Type B pancreatic cell (in vitro differentiated cells): ENCODE measurements at regions not wholly inside any gene's neighbourhood (a gene's known extent, or its start where the extent isn't known, plus 50 kb on each side); places are given as distances from the start of the nearest gene placed in this dataset.
"Not testable (repeated sequence)": the region's sequence is repeated elsewhere in the genome, so short reads cannot be mapped to it uniquely, and the experiment has no call there.

Experiments used
- DNase-seq: peaks from one replicate; pipeline ENCODE4 v3.0.0; 2021; ENCODE audit warnings: mixed read lengths; ENCODE audit not compliant: unreplicated experiment; ENCODE audit errors: extremely low spot score
- H3K27ac Mint-ChIP-seq: 2 replicates; pipeline ENCODE4 v1.8.0; 2021; ENCODE audit warnings: mild to moderate bottlenecking, mixed read lengths
- H3K27me3 Mint-ChIP-seq: 2 replicates; pipeline ENCODE4 v1.8.0; 2021; ENCODE audit warnings: mixed read lengths
- H3K36me3 Mint-ChIP-seq: 2 replicates; pipeline ENCODE4 v1.8.0; 2021; ENCODE audit warnings: mixed read lengths
- H3K4me1 Mint-ChIP-seq: one replicate; pipeline ENCODE4 v1.8.0; 2021; ENCODE audit warnings: mixed read lengths; ENCODE audit not compliant: unreplicated experiment
- H3K4me3 Mint-ChIP-seq: 2 replicates; pipeline ENCODE4 v1.8.0; 2021; ENCODE audit warnings: mild to moderate bottlenecking, mixed read lengths
- H3K9me3 Mint-ChIP-seq: 2 replicates; pipeline ENCODE4 v1.8.0; 2021; ENCODE audit warnings: mixed read lengths
- TF ChIP-seq, protein P1 (sequence below): fragments of 200-600 bp; sonication (generic); conservative IDR thresholded peaks from 2 replicates; pipeline ENCODE4 v1.5.0; 2021; ENCODE audit warnings: antibody characterized with exemption, mild to moderate bottlenecking

GRCh38 chr7:9718071-9718661 lies 1255.5 kb upstream of the PHF14 start:
- no peak overlapping the region for H3K27ac Mint-ChIP-seq
- H3K4me1 Mint-ChIP-seq, result no peaks in the 10 kb centered on the region
- H3K9me3 Mint-ChIP-seq, result peaks cover 3% of the 10 kb centered on the region
- TF ChIP-seq, protein P1, sequence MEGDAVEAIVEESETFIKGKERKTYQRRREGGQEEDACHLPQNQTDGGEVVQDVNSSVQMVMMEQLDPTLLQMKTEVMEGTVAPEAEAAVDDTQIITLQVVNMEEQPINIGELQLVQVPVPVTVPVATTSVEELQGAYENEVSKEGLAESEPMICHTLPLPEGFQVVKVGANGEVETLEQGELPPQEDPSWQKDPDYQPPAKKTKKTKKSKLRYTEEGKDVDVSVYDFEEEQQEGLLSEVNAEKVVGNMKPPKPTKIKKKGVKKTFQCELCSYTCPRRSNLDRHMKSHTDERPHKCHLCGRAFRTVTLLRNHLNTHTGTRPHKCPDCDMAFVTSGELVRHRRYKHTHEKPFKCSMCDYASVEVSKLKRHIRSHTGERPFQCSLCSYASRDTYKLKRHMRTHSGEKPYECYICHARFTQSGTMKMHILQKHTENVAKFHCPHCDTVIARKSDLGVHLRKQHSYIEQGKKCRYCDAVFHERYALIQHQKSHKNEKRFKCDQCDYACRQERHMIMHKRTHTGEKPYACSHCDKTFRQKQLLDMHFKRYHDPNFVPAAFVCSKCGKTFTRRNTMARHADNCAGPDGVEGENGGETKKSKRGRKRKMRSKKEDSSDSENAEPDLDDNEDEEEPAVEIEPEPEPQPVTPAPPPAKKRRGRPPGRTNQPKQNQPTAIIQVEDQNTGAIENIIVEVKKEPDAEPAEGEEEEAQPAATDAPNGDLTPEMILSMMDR, result no peak
- H3K36me3 Mint-ChIP-seq, result no peaks in the 10 kb centered on the region
- no peak overlapping the region for H3K4me3 Mint-ChIP-seq
- no peaks in the 10 kb centered on the region for H3K27me3 Mint-ChIP-seq
- no peak for DNase-seq

- no peak for DNase-seq
Measured at GRCh38 chr7:9719303-9719702, 1254.4 kb upstream of the PHF14 start.

DNA sequence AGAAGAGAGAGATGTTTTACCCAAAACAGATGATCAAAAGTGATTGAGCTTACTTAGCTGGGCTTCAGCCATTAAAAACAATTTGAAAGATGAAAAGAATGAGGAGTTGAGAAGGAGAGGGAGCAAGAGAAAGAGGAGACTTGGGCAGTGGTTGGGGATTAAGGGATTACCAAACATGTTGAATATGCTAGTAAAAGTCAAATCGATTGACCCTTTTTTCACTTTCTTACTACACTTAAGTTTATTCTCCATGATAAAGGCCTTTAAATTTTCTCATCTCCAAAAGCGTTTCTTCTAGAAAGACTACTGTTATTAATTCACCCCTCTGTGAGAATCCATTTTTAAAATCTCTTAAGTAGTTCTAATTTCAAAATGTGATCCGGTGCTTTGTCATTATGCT lies 1254.0 kb upstream of the PHF14 start:
- Mint-ChIP-seq H3K4me1 (no peaks in the 10 kb centered on the region), H3K27me3 (no peaks in the 10 kb centered on the region), H3K27ac (no peak overlapping the region)

More at GRCh38 chr7:9719303-9719702, 1254.4 kb upstream of the PHF14 start:
- H3K4me3 Mint-ChIP-seq, result no peak overlapping the region
- H3K36me3 Mint-ChIP-seq, result no peaks in the 10 kb centered on the region
- TF ChIP-seq, protein P1, result no peak
- H3K4me1 Mint-ChIP-seq, result no peaks in the 10 kb centered on the region
- H3K27ac Mint-ChIP-seq, result no peak overlapping the region
- H3K9me3 Mint-ChIP-seq, result peaks cover 3% of the 10 kb centered on the region
- H3K27me3 Mint-ChIP-seq, result no peaks in the 10 kb centered on the region

DNA sequence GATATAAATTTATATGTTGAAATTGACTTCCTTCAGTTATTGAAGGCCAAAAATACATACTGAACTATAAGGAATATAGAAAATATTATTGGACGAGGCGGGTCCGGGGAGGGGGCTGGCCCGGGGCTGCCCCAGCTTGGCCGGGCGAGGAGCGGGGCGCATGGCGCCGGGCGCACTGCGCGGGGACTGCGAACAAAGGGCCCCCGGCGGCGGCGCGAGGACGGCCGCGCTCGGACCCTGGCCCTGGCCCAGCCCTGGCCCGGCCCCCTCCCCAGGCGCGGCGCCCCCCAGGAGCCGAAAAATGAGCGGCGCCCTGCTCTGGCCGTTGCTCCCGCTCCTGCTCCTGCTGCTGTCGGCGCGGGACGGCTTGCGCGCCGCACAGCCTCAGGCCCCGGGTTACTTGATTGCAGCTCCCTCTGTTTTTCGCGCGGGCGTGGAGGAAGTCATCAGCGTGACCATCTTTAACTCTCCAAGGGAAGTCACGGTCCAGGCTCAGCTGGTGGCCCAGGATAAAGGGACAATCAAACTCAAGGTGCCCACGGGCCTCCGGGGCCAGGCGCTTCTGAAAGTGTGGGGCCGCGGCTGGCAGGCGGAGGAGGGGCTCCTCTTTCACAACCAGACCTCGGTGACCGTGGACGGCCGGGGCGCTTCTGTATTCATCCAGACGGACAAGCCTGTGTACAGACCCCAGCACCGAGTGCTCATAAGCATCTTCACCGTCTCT lies 1247.6 kb upstream of the PHF14 start:
- not testable (repeated sequence) for H3K36me3 Mint-ChIP-seq, H3K27ac Mint-ChIP-seq, DNase-seq, H3K4me3 Mint-ChIP-seq, H3K9me3 Mint-ChIP-seq, H3K27me3 Mint-ChIP-seq, H3K4me1 Mint-ChIP-seq

More for the DNA sequence above, 1254.0 kb upstream of the PHF14 start:
- H3K4me3 Mint-ChIP-seq, result no peak overlapping the region
- no peaks in the 10 kb centered on the region for H3K36me3 Mint-ChIP-seq
- DNase-seq, result no peak
- peaks cover 3% of the 10 kb centered on the region for H3K9me3 Mint-ChIP-seq
- TF ChIP-seq, protein P1, result no peak

DNA sequence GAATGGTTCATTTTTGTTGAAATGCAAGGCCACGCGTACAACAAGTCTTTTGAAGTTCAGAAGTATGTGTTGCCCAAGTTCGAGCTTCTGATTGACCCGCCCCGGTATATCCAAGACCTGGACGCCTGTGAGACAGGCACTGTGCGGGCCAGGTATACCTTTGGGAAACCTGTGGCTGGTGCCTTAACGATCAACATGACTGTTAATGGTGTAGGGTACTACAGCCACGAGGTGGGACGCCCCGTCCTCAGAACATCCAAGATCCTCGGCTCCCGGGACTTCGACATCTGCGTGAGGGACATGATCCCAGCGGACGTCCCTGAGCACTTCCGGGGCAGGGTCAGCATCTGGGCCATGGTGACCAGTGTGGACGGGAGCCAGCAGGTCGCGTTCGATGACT lies 1246.9 kb upstream of the PHF14 start:
- H3K4me1 Mint-ChIP-seq, H3K27ac Mint-ChIP-seq, H3K9me3 Mint-ChIP-seq, DNase-seq, H3K36me3 Mint-ChIP-seq, H3K4me3 Mint-ChIP-seq, H3K27me3 Mint-ChIP-seq: not testable (repeated sequence)

- not testable (repeated sequence) for H3K4me3 Mint-ChIP-seq, H3K9me3 Mint-ChIP-seq, H3K36me3 Mint-ChIP-seq, H3K27me3 Mint-ChIP-seq, H3K27ac Mint-ChIP-seq, DNase-seq, H3K4me1 Mint-ChIP-seq
Measured at GRCh38 chr7:9727467-9727869, 1246.2 kb upstream of the PHF14 start.

DNA sequence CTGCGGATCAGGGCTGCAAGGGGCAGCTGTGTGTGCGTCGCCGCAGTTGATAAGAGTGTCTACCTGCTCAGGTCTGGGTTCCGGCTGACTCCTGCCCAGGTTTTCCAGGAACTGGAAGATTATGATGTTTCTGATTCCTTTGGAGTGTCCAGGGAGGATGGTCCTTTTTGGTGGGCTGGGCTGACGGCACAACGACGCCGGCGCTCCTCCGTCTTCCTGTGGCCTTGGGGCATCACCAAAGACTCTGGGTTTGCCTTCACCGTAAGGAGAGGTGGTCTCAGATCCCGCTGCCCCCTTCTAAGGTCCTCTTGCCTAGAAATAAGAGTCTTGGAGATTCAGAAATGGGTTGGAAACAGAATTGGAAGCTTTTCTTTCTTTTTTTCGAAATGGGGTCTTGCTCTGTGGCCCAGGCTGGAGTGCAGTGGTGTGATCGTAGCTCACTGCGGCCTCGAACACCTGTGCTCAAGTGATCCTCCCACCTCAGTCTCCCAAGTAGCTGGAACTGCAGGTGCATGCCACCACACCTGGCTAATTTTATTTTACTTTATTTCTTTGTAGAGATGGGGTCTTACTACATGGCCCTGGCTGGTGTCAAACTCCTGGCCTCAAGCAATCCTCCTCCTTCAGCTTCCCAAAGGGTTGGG lies 1245.5 kb upstream of the PHF14 start:
- H3K27me3 Mint-ChIP-seq, H3K36me3 Mint-ChIP-seq, H3K4me3 Mint-ChIP-seq, H3K4me1 Mint-ChIP-seq, DNase-seq, H3K9me3 Mint-ChIP-seq, H3K27ac Mint-ChIP-seq: not testable (repeated sequence)
